Mesenchymal stem cell (in vitro differentiated cells and primary cell): ENCODE measurements at regions not wholly inside any gene's neighbourhood (a gene's known extent, or its start where the extent isn't known, plus 50 kb on each side); places are given as distances from the start of the nearest gene placed in this dataset.

Experiments
- DNase-seq: peaks from one replicate; pipeline ENCODE4 v3.0.0-alpha.2; 2013
- H2AFZ ChIP-seq: one replicate; pipeline ENCODE4 v1.6.1; 2013; ENCODE audit warnings: low read depth, mild to moderate bottlenecking, control low read depth, inconsistent platforms, low read length, moderate library complexity
- H2AK5ac ChIP-seq: 2 replicates; pipeline ENCODE4 v1.6.1; 2013; ENCODE audit warnings: low read length, moderate library complexity, mild to moderate bottlenecking, inconsistent platforms; ENCODE audit not compliant: severe bottlenecking
- H2BK120ac ChIP-seq: one replicate; pipeline ENCODE4 v1.6.1; 2013; ENCODE audit warnings: low read depth, mild to moderate bottlenecking, inconsistent platforms, low read length, moderate library complexity
- H2BK12ac ChIP-seq, 2 experiments: one replicate each; pipeline ENCODE4 v1.6.1; 2013; ENCODE audit warnings: inconsistent platforms in 2 of 2, low read length in 2 of 2, mild to moderate bottlenecking in 2 of 2, moderate library complexity in 2 of 2, control low read depth in 1 of 2
- H2BK15ac ChIP-seq: one replicate; pipeline ENCODE4 v1.6.1; 2013; ENCODE audit warnings: mild to moderate bottlenecking, low read depth, inconsistent platforms; ENCODE audit not compliant: poor library complexity, severe bottlenecking
- H2BK5ac ChIP-seq: 2 replicates; pipeline ENCODE4 v1.6.1; 2013; ENCODE audit warnings: low read depth, mild to moderate bottlenecking, low read length, control low read depth, inconsistent platforms; ENCODE audit not compliant: poor library complexity, severe bottlenecking
- H3K14ac ChIP-seq, 2 experiments: one replicate each; pipeline ENCODE4 v1.6.1; 2013; ENCODE audit warnings: inconsistent platforms in 2 of 2, low read length in 2 of 2, control low read depth in 1 of 2, mild to moderate bottlenecking in 1 of 2, moderate library complexity in 1 of 2
- H3K18ac ChIP-seq, 2 experiments: one replicate each; pipeline ENCODE4 v1.6.1; 2013; ENCODE audit warnings: inconsistent platforms in 2 of 2, low read length in 2 of 2, control low read depth in 1 of 2, low read depth in 1 of 2, mild to moderate bottlenecking in 1 of 2
- H3K23ac ChIP-seq, 2 experiments: one replicate each; pipeline ENCODE4 v1.6.1; 2013; ENCODE audit warnings: inconsistent platforms in 2 of 2, low read length in 2 of 2, mild to moderate bottlenecking in 2 of 2, moderate library complexity in 2 of 2, control low read depth in 1 of 2
- H3K27ac ChIP-seq: 2 replicates; pipeline ENCODE4 v1.5.1; 2013; ENCODE audit warnings: mild to moderate bottlenecking, moderate library complexity, low read length, control low read depth, inconsistent platforms; ENCODE audit not compliant: poor library complexity, severe bottlenecking
- H3K27me3 ChIP-seq, 2 experiments: 2 replicates each; pipeline versions ENCODE4 v1.6.1 to v1.7.0; 2013; ENCODE audit warnings: low read length in 2 of 2, mild to moderate bottlenecking in 2 of 2, moderate library complexity in 2 of 2, control low read depth in 1 of 2, inconsistent platforms in 1 of 2; ENCODE audit not compliant: control insufficient read depth in 1 of 2, insufficient read depth in 1 of 2
- H3K36me3 ChIP-seq, 2 experiments: 2 replicates each; pipeline versions ENCODE4 v1.6.1 to v1.7.0; 2013; ENCODE audit warnings: low read length in 2 of 2, control low read depth in 1 of 2, inconsistent platforms in 1 of 2, low read depth in 1 of 2, mild to moderate bottlenecking in 1 of 2; ENCODE audit not compliant: insufficient read depth in 2 of 2, control insufficient read depth in 1 of 2
- H3K4ac ChIP-seq, 2 experiments: one replicate each; pipeline ENCODE4 v1.6.1; 2013; ENCODE audit warnings: inconsistent platforms in 2 of 2, low read length in 2 of 2, mild to moderate bottlenecking in 2 of 2, moderate library complexity in 2 of 2, control low read depth in 1 of 2, low read depth in 1 of 2
- H3K4me1 ChIP-seq: 2 replicates; pipeline ENCODE4 v1.6.1; 2013; ENCODE audit warnings: low read depth, low read length, control low read depth; ENCODE audit not compliant: control insufficient read depth, insufficient read depth
- H3K4me2 ChIP-seq: 2 replicates; pipeline ENCODE4 v1.6.1; 2013; ENCODE audit warnings: low read length, mild to moderate bottlenecking, inconsistent platforms; ENCODE audit not compliant: poor library complexity, severe bottlenecking
- H3K4me3 ChIP-seq, 2 experiments: 2 replicates each; pipeline versions ENCODE4 v1.5.1 to v1.7.0; 2013; ENCODE audit warnings: low read length in 2 of 2, mild to moderate bottlenecking in 2 of 2, control low read depth in 1 of 2, low read depth in 1 of 2; ENCODE audit not compliant: insufficient read depth in 1 of 2
- H3K79me1 ChIP-seq: replicated peaks from 2 replicates; pipeline ENCODE4 v1.6.1; 2013; ENCODE audit warnings: mild to moderate bottlenecking, control low read depth, low read length, inconsistent platforms; ENCODE audit not compliant: poor library complexity, severe bottlenecking
- H3K9ac ChIP-seq: 2 replicates; pipeline ENCODE4 v1.7.0; 2013; ENCODE audit warnings: mild to moderate bottlenecking, low read length, moderate library complexity
- H3K9me3 ChIP-seq: 2 replicates; pipeline ENCODE4 v1.7.0; 2013; ENCODE audit warnings: mild to moderate bottlenecking, low read length; ENCODE audit not compliant: control insufficient read depth
- H4K8ac ChIP-seq: one replicate; pipeline ENCODE4 v1.6.1; 2013; ENCODE audit warnings: inconsistent platforms, mild to moderate bottlenecking, low read length, moderate library complexity
- H4K91ac ChIP-seq: one replicate; pipeline ENCODE4 v1.6.1; 2013; ENCODE audit warnings: mild to moderate bottlenecking, low read length, inconsistent platforms
- WGBS: methylation state at CpG from one replicate; pipeline ENCODE4 v1.1.7; 2013; ENCODE audit warnings: mixed read lengths; 5-methylcytosine and 5-hydroxymethylcytosine counted together

- H2BK15ac ChIP-seq, result no peak overlapping the region
- H3K18ac ChIP-seq, result no peak overlapping the region
- no peak overlapping the region for H3K4ac ChIP-seq
These were observed 308.0 kb upstream of the UBE2E3 start for GRCh38 chr2:180672377-180672776.

GRCh38 chr2:180670302-180671003 is 310.0 kb upstream of the UBE2E3 start:
- Histone ChIP-seq H3K36me3 (no peaks in the 10 kb centered on the region), H2BK5ac (no peak overlapping the region), H2AFZ (no peak overlapping the region), H4K91ac (no peak overlapping the region), H2BK120ac (no peak overlapping the region), H2BK15ac (no peak overlapping the region), H3K4me3 (no peak overlapping the region), H3K79me1 (no peaks in the 10 kb centered on the region), H2AK5ac (no peak overlapping the region), H3K4me1 (no peaks in the 10 kb centered on the region), H3K4me2 (no peak overlapping the region), H3K14ac (no peak overlapping the region), H3K18ac (no peak overlapping the region), H4K8ac (no peak overlapping the region), H3K4ac (no peak overlapping the region), H3K9ac (no peak overlapping the region), H3K23ac (no peak overlapping the region), H3K27ac (no peak overlapping the region), H3K27me3 (no peaks in the 10 kb centered on the region), H3K9me3 (no peaks in the 10 kb centered on the region), H2BK12ac (no peak overlapping the region)
- 73% methylated on average over 2 of the region's 4 CpGs for WGBS
- DNase-seq, result peak; percentile 5

More at GRCh38 chr2:180672377-180672776, 308.0 kb upstream of the UBE2E3 start:
- Histone ChIP-seq H4K8ac (no peak overlapping the region), H2BK5ac (no peak overlapping the region), H3K36me3 (no peaks in the 10 kb centered on the region), H3K4me2 (no peak overlapping the region), H2AFZ (no peak overlapping the region), H3K79me1 (no peaks in the 10 kb centered on the region), H3K4me3 (no peak overlapping the region), H3K27ac (no peak overlapping the region), H2BK120ac (no peak overlapping the region), H2AK5ac (no peak overlapping the region), H3K9me3 (no peaks in the 10 kb centered on the region), H3K27me3 (no peaks in the 10 kb centered on the region), H3K9ac (no peak overlapping the region), H3K14ac (no peak overlapping the region), H2BK12ac (no peak overlapping the region), H3K23ac (no peak overlapping the region), H4K91ac (no peak overlapping the region), H3K4me1 (no peaks in the 10 kb centered on the region)
- 83% methylated on average over 1 of the region's 1 CpG for WGBS
- DNase-seq, result no peak

DNA sequence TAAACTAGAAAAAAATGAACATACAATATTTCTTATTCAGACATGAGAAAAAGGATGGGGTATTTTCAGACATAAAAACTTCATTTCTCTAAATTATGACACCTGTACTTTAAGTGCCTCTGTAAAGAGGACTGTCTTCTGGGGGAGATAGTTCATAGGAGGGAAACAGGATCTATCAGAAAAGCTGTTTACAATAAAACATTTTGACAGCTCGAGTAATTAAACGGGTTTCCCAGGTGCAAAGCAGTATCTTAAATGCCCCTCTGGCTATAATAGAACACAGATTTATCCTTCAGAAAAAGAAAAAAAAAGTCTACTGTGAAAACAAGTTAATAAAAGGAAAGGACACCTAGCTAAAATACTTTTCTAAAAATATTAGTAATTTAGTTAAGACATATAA is 311.4 kb upstream of the UBE2E3 start:
- H3K4me3 ChIP-seq, result no peak overlapping the region
- no peaks in the 10 kb centered on the region for H3K9me3 ChIP-seq
- H2AFZ ChIP-seq, result no peak overlapping the region
- no peaks in the 10 kb centered on the region for H3K36me3 ChIP-seq
- no peak overlapping the region for H3K9ac ChIP-seq
- no peak overlapping the region for H2AK5ac ChIP-seq
- H3K27me3 ChIP-seq, result no peaks in the 10 kb centered on the region
- H3K23ac ChIP-seq, result no peak overlapping the region
- H3K4me1 ChIP-seq, result no peaks in the 10 kb centered on the region
- no peak for DNase-seq
- no peak overlapping the region for H2BK5ac ChIP-seq
- H4K8ac ChIP-seq, result no peak overlapping the region
- H2BK120ac ChIP-seq, result no peak overlapping the region
- no peak overlapping the region for H4K91ac ChIP-seq
- H2BK15ac ChIP-seq, result no peak overlapping the region
- no CpG with 5 or more reads among the region's 2 CpGs for WGBS
- H3K4me2 ChIP-seq, result no peak overlapping the region
- no peak overlapping the region for H3K4ac ChIP-seq
- H3K18ac ChIP-seq, result no peak overlapping the region
- H3K27ac ChIP-seq, result no peak overlapping the region
- no peaks in the 10 kb centered on the region for H3K79me1 ChIP-seq
- no peak overlapping the region for H3K14ac ChIP-seq
- H2BK12ac ChIP-seq, result no peak overlapping the region

GRCh38 chr2:180664507-180664906 is 315.9 kb upstream of the UBE2E3 start:
- H3K9me3 ChIP-seq, result no peaks in the 10 kb centered on the region
- no peaks in the 10 kb centered on the region for H3K27me3 ChIP-seq
- no peak overlapping the region for H3K4ac ChIP-seq
- H3K4me1 ChIP-seq, result no peaks in the 10 kb centered on the region
- H2BK120ac ChIP-seq, result no peak overlapping the region
- no peak overlapping the region for H3K14ac ChIP-seq
- H3K27ac ChIP-seq, result no peak overlapping the region
- H3K4me2 ChIP-seq, result no peak overlapping the region
- H3K18ac ChIP-seq, result no peak overlapping the region
- H2BK5ac ChIP-seq, result no peak overlapping the region
- H3K9ac ChIP-seq, result no peak overlapping the region
- H3K36me3 ChIP-seq, result no peaks in the 10 kb centered on the region
- H2AK5ac ChIP-seq, result no peak overlapping the region
- H3K79me1 ChIP-seq, result no peaks in the 10 kb centered on the region
- H2AFZ ChIP-seq, result no peak overlapping the region
- H4K8ac ChIP-seq, result no peak overlapping the region
- no peak overlapping the region for H2BK12ac ChIP-seq
- H2BK15ac ChIP-seq, result no peak overlapping the region
- no peak for DNase-seq
- no peak overlapping the region for H3K23ac ChIP-seq
- 92% methylated on average over 2 of the region's 2 CpGs for WGBS
- no peak overlapping the region for H3K4me3 ChIP-seq
- no peak overlapping the region for H4K91ac ChIP-seq
